HG02759 (cell line): ENCODE measurements at regions not wholly inside any gene's neighbourhood (a gene's known extent, or its start where the extent isn't known, plus 50 kb on each side); places are given as distances from the start of the nearest gene placed in this dataset.
A peak's percentile ranks its signal among the peaks of the same experiment; 100 is the strongest.

Experiments
- ATAC-seq: cut with Tn5 transposase; IDR thresholded peaks from one replicate; pipeline ENCODE4 v1.9.1; 2021; ENCODE audit warnings: mild to moderate bottlenecking, moderate library complexity; ENCODE audit not compliant: unreplicated experiment

DNA sequence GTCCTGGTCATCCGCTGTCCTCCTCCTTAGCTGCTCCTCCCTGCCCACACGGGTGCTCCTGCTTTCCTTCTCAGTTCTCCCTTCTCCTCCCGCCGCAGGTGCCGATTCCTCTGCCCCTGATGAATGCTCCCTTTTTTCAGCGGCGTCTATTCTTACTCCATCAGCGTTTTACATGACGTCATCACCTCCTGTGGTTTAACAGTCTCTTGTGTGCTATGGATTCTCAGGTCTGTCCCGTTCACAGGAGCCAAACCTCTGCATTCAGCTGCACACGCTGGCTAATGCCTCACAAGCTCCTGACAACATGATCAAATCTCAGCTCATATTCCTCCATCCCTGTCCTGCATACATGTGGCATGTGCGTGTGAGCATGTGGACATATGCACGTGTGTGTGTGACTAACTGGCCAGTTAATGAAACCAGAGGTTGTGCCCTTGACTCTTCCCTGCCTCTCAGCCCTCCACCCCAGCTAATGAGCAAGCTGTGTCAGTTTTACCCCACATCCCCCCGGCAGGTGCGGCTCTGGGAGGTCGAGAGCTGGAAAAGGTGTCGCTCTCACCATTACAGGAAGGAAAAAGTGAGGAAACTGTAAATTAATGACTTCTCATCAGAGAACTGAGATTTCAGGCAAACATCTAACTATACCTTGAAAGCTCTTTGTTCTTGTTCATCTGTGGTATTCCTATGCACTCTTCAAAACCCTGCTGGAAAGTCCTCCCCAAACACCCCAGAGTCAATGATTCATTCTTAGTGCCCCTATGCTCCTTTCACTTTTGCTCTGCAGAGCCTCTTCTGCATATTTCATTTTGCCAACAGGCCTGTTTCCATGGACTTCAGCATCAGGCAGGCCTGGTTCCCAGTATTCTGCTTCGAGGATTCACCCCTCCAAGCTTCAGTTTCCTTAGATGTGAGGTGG lies 163.1 kb downstream of the TTLL2 start:
- peak; percentile 75 for ATAC-seq

DNA sequence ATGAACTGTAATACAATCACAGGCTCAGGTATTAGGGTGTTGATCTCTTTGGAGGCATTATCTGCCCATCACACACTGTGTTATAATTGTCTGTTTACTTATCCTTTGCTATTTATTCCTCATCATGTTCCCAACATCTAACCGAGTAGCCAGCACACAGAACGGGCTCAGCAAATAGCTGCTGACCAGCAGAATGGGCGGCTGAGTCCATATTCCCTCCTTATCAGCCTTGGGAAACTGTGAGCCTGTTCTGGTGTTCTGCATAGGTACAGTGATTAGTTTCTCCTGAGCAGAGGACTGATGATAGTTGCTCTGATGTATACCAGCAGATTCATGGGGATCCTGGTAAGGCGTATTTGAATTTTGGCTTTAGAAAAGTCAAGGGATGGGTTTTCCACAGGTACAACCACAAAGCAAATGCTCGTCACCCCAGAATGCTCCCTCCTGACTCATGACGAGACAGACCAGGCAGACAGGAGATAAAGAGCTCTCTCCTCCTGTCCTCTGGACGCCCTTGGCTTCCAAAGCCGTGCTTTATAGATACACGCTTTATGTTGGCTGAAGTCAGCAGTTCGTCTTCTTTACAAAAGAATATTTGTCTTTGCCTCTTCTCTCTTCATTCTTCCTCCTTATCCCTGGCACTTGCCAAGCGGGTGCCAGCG lies 166.7 kb downstream of the TTLL2 start:
- no peak for ATAC-seq

DNA sequence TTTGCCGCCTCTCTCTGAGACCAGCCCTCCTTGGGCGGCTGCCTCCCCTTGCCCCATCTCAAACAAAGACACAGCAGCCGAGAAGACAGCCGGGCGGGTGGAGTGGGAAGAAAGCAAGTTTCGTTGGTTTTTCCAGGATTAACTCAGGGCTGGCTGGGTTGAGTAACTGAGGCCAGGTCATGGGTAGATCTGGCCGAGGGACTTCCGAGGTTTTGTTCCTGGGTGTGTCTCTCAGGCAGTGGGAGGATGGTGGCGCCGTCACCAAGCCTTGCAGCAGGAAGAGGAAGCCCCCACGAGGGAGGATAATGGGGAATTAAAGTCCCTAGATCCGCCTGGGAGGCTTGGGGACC lies 167.2 kb downstream of the TTLL2 start:
- ATAC-seq, result no peak

DNA sequence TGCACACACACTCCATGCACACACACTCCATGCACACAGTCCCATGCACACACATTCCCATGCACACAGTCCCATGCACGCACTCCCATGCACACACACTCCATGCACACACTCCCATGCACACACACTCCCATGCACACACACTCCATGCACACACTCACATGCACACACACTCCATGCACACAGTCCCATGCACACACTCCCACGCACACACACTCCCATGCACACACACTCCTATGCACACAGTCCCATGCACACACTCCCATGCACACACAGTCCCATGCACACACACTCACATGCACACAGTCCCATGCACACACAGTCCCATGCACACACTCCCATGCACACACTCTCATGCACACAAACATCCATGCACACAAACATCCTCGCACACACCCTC lies 168.4 kb downstream of the TTLL2 start:
- no peak for ATAC-seq

DNA sequence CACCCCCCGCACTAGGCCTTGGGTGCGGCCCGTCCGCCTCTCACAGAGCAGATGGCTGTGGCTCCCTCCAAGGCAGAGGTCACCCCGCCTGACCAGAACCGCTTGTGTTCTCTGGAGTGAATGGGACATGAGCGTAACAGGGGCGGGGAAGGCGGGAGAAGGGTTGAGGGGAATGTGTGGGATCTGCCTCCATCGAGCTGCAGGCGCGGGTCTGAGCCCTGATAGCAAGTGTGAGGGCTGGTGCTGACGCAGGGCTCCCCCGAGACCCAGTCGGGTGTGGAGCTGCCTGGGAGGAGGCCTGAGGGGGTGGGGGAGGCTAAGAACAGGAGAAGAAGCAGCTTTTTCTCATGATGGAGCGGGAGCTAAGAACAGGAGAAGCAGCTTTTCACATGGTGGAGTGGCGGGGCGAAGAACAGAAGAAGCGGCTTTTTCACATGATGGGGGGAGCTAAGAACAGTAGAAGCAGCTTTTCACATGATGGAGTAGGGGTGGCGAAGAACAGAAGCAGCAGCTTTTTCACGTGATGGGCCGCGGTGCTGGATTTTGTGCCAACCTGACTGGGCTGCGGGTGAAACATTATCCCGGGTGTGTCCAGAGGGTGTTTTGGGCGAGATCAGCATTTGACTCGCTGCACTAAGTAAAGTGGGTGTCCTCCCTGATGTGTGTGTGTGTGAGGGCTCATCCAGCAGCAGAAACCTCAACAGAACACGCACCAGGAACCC lies 169.3 kb downstream of the TTLL2 start:
- ATAC-seq, result no peak

DNA sequence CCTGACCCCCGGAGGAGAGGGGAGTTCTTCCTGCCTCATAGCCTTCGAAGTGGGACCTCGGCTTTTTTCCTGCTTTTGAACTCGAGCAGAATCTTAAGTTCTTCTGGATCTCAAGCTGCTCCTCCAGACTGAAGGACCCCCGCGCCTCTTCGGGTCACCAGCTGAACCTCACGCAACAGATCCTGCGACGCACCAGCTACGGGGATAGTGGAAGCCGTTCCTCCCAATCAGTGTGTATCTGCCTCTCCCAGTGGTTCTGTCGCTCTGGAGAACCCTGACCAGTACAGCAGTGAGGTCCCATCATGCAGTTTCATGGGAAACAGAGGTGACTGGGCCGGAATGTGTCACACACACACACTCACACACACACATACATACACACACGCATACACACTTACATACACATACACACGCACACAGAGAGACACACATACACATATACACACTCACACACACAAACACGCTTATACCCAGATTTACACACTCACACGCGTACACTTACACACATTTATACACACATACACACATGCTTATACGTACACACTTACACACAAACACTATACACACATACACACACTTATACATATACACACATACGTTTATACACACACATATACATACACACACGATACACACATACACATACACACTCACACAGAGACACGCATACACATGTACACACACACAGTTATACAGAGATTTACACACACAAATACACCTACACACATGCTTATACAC lies 170.0 kb downstream of the TTLL2 start:
- no peak for ATAC-seq

DNA sequence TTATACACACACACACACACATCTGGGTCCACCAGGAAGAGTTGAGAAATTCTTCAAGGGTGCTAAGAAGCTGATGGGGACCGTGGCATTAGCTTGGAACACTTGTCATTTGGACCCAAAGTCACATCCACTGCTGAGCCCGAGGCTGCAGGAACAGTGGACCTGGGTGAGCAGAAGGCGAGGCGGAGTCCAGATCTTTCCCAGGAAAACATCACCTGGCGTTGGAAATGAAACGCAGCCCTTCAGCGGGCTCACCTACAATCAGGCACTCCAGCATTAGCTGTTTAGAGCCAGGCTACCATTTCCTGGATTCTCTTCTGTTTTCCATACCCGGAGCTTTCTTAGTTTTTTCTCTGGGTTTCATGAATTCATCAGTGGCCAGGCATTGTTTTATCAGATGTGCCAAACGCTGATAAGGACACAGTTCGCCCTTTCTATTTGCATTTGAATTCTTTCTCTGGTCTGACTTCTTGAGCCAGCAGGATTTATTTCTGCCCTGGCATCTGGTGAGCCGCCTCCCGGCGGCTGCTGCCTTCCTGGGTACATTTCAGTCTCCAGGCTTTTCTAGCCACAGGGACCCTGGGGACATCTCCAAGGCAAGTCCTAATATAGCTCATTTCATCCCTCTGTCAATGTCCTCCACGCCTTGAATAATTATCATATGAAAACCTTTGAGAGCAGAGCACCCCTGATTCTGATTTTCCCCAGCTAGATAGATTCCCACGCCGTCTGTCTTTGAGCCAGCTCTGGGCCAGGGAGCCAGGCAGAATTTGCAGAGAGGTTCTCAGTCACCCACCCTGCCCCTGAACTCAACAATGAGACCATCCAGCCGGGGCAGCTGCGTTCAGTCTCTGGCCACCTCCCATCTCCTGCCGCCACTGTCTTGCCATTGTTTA lies 170.9 kb downstream of the TTLL2 start:
- ATAC-seq, result no peak

DNA sequence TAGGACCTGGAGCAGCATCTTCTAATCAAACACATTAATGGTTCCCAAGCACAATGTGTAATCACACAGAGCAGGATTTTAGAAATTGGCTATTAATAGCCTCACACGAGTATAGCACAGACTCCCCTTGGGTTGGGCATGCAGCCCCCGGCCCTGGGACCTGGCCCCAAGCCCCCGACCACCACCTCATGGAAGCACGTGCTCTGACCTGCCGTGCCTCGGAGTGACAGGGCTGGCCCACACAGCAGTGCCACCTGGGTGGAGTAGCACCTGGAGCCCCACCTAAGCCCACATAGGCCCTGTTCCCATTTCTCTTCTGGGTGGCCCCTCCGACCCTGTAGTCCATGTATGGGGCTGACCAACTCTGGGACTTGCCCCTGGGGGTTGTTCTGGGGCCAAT lies 171.8 kb downstream of the TTLL2 start:
- ATAC-seq, result no peak

DNA sequence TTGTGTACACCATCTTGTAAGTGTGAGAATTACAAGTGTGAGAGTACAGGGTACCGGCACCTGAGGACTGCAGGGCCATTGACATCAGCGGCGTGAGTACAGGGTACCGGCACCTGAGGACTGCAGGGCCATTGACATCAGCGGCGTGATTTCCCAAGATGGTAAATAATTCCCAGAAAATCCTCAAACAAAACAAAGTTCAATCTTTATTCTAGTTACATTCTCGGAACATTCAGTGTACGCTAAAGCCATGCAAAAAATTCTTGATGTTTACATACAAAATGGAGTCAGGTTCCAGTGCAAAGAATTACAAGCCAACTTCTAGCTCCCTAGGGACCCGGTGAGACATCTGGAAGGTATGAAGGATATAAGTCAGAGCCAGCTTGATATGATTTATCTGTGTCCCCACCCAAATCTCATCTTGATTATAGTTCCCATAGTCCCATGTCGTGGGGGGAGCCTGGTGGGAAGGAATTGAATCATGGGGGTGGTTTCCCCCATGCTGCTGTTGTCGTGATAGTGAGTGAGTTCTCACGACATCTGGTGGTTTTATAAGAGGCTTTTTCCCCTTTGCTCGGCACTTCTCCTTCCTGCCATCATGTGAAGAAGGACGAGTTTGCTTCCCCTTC lies 172.7 kb downstream of the TTLL2 start:
- ATAC-seq, result no peak

DNA sequence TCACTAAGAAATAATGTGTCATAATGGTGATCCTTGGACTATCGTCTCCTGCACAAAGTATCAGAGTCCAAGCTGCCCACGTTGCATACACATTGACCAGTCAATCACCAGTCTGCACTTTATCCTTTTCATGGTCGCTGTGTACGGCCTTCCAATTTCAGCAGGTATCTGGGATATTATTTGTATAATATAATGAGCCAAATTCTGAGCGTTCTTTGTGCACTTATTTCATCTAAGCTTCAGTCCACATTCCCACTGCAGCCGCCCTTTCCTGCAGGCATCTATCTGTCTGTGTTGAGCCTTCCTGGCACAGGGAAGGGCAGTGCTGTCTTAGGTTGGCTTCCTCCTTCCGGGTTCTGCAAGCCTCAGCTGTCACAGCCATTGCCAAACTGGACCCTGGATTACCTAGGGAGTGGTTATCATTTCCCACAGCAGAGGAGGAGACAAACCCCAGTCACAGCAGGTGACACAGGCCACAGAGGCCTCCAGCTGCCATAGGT lies 174.3 kb downstream of the TTLL2 start:
- ATAC-seq, result no peak

DNA sequence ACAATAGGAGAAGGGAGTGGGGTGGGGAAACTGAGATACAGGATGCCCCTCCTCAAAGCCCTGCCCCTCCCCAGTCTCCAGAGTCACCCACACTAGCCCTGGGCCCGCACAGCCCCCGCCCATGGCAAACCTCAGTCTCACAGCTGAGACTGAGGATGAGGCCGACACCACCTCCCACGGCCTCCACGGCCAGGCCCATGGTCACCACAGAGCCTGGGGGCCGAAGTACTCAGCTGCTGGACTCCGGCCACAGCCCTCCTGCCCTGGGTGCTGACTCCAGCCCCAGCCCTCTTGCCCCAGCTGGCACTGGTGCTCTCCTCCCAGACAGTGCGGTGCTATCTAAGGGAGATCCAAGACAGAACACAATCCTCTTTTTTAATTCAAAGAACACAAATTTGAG lies 176.1 kb downstream of the TTLL2 start:
- ATAC-seq, result no peak

DNA sequence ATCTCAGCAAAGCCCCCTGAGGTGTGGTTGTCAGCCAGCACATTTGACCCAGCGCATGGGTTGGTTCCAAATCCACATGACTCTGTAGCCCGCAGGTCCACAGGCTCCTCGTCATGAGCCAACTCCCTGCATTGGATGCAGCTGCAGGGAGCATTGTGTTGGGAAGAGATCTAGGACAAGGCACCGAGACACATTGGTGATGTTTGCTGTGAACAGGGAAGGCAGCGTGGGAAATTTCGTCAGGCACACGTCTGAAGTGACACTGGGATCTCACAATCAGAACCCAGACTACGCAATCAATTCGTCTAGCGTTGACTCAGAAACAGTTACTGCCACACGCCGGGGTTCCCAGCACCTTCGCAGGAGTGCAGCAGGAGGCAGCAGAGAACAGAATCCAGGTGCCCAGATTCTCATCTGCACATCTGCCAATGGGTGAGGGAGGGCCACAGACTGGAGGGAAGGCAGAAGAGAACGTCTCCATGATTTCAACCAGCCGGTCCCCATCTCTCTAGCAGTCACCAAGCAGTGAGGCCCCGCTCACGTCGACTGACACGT lies 177.0 kb downstream of the TTLL2 start:
- no peak for ATAC-seq

DNA sequence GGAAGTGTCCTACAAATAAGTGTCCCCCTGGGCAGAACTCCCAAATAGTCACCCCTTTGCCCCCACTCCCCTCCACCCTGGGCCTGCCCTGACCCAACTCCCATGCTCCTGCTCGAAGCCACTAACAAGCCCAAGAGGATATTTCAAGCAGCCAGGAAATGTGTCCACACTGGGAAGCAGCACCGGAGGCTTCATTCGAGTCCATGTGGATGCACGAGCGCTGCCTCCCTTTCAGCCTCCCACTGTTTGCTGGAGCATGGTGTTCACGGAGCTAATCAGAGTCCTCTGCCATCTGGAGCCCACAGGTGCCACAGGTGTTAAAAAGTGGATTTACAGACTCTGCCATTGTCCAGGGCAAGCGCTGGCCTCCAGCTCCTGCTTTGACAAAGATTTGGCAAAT lies 177.6 kb downstream of the TTLL2 start:
- no peak for ATAC-seq

DNA sequence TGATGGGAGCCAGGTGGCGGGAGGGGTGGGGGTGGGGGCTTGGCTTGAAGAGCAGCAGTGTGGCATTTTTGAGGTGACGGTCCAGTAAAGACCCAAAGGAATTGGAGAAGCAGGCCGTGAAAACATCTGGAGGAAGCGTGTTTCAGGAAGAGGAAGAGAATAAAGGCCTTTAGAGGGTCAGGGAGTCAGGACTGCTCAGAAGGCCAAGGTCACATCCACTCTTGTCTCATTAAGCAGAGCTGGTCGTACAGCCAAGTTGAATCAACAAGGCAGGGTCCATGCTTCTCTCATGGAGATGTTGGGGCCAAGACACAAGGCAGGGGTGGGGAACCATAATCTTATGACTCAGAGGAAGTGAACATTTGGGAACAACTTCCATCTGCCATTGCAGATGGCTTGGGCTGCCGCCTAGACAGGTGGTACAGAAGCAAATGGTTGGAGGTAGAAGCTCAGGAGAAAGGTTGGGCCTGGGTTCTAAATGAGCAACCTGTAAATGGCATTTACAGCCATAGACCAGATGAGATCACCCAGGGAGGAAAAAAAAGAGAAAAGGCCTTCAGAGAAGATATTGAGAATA lies 179.6 kb downstream of the TTLL2 start:
- no peak for ATAC-seq

DNA sequence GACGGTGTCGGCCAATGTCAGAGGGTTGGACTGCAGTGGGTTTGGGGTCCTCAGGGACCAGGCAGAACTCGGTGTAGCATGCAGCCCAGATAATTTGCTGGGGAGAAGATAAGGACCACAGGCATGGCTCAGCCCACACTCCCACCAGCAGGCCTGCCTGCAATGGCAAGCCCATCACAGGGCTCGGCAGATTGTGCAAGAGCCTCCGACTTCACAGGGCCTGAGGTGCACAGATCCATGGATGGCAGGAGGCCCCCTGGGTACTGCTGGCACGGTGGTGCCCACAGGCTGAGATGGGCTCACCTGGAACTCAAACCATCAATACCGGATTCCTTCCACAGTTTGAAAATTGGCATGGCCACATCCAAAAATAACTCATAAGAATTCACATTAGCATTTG lies 180.3 kb downstream of the TTLL2 start:
- no peak for ATAC-seq

DNA sequence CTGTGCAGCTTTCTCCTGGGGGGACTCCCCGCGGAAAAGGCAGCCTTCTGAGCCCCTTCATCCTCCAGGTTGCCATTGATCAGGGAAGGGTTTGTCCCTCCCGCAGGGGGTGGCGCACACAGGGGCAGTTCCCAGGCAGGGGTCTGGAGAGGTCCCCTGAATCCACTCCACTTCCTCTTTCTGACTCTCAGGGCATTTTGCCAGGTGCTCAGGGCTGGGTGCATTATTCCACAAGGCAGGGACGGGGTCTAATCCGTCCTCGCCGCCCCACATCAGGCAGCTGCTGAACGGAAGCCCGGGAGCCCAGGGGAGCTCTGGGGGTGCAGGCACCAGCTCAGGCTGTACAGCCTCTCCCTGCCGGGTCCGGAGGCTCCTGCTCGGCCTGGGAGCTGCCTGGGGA lies 180.9 kb downstream of the TTLL2 start:
- no peak for ATAC-seq

DNA sequence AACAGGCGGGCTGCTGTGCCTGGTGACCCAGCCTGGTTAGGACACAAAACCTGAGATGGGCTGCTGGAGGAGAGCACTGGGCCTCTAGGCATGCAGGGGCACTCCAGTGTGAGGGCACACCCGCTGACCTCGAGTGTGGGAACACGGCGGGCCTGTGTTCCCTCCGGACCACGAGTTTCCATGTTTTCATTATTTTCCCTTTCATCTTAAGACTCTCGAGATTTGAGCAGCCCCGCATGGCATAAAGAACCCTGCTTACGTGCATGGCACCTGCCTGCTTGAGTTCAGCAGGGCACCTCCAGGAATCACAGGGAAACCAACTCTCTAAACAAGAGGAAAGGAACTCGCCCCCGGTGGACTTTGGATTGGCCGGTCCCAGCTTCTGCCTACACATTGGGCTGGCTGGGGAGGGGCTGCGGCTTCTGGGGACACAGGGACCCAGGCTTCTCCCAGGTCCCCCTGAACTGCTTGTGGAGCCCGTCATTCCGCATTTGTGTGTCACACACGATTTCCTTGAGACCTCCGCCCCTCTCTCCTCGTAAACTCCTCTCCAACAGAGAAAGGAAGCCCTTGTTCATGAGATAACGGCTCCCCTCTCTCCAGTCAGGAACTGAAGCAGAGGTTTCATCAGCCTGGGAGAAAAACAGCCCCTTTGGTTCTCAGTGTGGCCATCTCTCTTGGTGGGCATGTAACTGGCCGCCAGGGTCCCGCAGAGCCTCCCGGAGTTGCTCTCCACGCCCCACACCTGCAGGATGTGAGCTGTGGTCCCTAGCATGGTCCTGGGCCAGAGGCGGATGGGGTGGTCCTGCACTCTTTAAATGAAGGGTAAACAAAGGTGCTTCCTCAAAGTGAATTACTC lies 181.8 kb downstream of the TTLL2 start:
- no peak for ATAC-seq

DNA sequence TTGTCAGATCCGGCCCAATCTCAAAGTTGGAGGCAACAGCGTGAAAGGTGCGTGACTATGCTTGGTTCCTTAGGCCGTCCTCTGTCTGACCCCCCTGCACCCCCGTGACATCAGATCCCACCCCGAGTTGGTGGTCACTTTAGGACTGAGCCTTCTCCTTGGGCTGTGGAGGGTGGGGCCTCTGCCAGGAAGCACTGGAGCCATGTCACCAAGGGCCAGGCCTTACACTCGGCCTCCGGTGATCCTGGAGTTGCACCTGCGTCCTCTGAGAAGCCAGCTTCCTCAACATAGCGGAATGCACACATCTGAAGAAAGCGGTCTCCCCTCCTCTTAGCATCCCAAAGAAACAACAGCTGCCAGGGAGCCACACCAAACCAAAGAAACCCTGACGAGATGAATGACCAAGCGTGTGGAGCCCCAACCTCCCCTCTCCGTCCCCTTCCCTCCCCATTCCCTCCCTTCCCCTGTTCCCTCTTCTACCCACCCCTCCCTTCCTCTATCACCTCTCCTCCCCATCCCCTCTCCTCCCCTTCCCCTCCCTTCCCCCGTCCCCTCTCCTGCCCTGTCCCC lies 182.6 kb downstream of the TTLL2 start:
- no peak for ATAC-seq
